Choroid plexus epithelial cell (primary cell): ENCODE measurements at regions not wholly inside any gene's neighbourhood (a gene's known extent, or its start where the extent isn't known, plus 50 kb on each side); places are given as distances from the start of the nearest gene placed in this dataset.
"Not testable (repeated sequence)": the region's sequence is repeated elsewhere in the genome, so short reads cannot be mapped to it uniquely, and the experiment has no call there.

ENCODE experiments used
- DNase-seq: peaks from one replicate; pipeline ENCODE4 v3.0.0-alpha.2; 2010; ENCODE audit warnings: low read depth
- H3K4me3 ChIP-seq: 2 replicates; pipeline ENCODE4 v1.5.1; 2011; ENCODE audit warnings: low read depth, mild to moderate bottlenecking, control low read depth, low read length, moderate library complexity
- CTCF ChIP-seq: conservative IDR thresholded peaks from 2 replicates; pipeline ENCODE4 v1.5.1; 2011; ENCODE audit warnings: low read depth, mild to moderate bottlenecking, control low read depth, inconsistent platforms, low read length, moderate library complexity

GRCh38 chrX:112457788-112458187 lies 221.9 kb downstream of the LHFPL1 start:
- H3K4me3 ChIP-seq = no peak overlapping the region
- no peak for TF ChIP-seq CTCF
- DNase-seq = no peak

- DNase-seq = no peak
- H3K4me3 ChIP-seq = no peak overlapping the region
- TF ChIP-seq CTCF = no peak
Observed at GRCh38 chrX:112450810-112451209, 228.9 kb downstream of the LHFPL1 start.

- DNase-seq = no peak
- no peak overlapping the region for H3K4me3 ChIP-seq
- TF ChIP-seq CTCF = no peak
Observed at GRCh38 chrX:112440277-112440676, 239.5 kb downstream of the LHFPL1 start.

GRCh38 chrX:112424166-112424565 lies 255.6 kb downstream of the LHFPL1 start:
- H3K4me3 ChIP-seq = no peak overlapping the region
- no peak for DNase-seq
- no peak for TF ChIP-seq CTCF

GRCh38 chrX:112391313-112391712 lies 288.4 kb downstream of the LHFPL1 start:
- TF ChIP-seq CTCF = no peak
- H3K4me3 ChIP-seq = no peak overlapping the region
- DNase-seq = no peak

GRCh38 chrX:112381649-112382298 lies 298.0 kb downstream of the LHFPL1 start:
- H3K4me3 ChIP-seq, DNase-seq: not testable (repeated sequence)

- no peak overlapping the region for H3K4me3 ChIP-seq
- TF ChIP-seq CTCF = no peak
- DNase-seq = no peak
Observed at GRCh38 chrX:112380541-112381278, 298.1 kb upstream of the TRPC5 start.
